ENCODE measurements at regions not wholly inside any gene's neighbourhood (a gene's known extent, or its start where the extent isn't known, plus 50 kb on each side); places are given as distances from the start of the nearest gene placed in this dataset.

- Histone ChIP-seq H4K20me1 (replicated peaks; ENCODE audit: control insufficient read depth, insufficient read depth, low read length) (no peaks in the 10 kb centered on the region; the same call in 1 of the 2 replicates), H3K9ac (ENCODE audit: insufficient read depth in 1 of 2, low read depth in 2 of 2, low read length in 2 of 2) (no peak overlapping the region), H3K4me2 (ENCODE audit: insufficient read depth, low read length) (no peak overlapping the region), H3K27ac (ENCODE audit: extremely low read depth, low read depth, low read length) (no peak overlapping the region), H3K9me1 (ENCODE audit: control insufficient read depth, insufficient read depth, low read length) (no peaks in the 10 kb centered on the region), H3K9me3 (replicated peaks; ENCODE audit: control insufficient read depth, insufficient read depth, low read depth, low read length) (no peaks in the 10 kb centered on the region), H3K4me3 (no peak overlapping the region), H3K36me3 (ENCODE audit: control insufficient read depth, insufficient read depth, low read length) (no peaks in the 10 kb centered on the region), H3K27me3 (ENCODE audit: control insufficient read depth in 2 of 2, insufficient read depth in 2 of 2, low read length in 2 of 2) (no peaks in the 10 kb centered on the region), H2AFZ (ENCODE audit: low read depth, low read length) (no peak overlapping the region), H3K79me2 (ENCODE audit: control insufficient read depth, insufficient read depth, low read length) (no peaks in the 10 kb centered on the region), H3K4me1 (replicated peaks in 1 of 2; ENCODE audit: control insufficient read depth in 2 of 2, insufficient read depth in 2 of 2, low read length in 2 of 2) (no peaks in the 10 kb centered on the region)
- in situ Hi-C loops (cut with MboI): no loop called here
- ChIA-PET POLR2A (interaction anchor here (1.1 kb wide), 1 partner anchor 8 kb away, joined by 3 read pairs; no protein-coding TSS in a partner anchor), CTCF (ENCODE audit: low intra/inter-chr PET ratio) (no interaction called here)
- ATAC-seq (no peak), DNase-seq (ENCODE audit: extremely low read depth in 1 of 4, low spot score in 3 of 4) (no peak), FAIRE-seq (no peak)
- intact Hi-C loops (cut with micrococcal nuclease): no loop called here
- 0% methylated on average over 1 of the region's 1 CpG for whole genome bisulfite sequencing (ENCODE audit: insufficient coverage, low coverage, missing lambda C conversion rate)
- BruUV-seq (replicated peaks): no TSS peak
- TF ChIP-seq ZNF395 (CRISPR knock-in tag; IDR thresholded peaks at IDR 0.05): no peak
- TF ChIP-seq CLOCK (CRISPR knock-in tag; IDR thresholded peaks at IDR 0.05; ENCODE audit: borderline replicate concordance): no peak
- TF ChIP-seq ZNF133 (CRISPR knock-in tag; IDR thresholded peaks at IDR 0.05): no peak
- TF ChIP-seq ZNF143 (CRISPR knock-in tag; IDR thresholded peaks at IDR 0.05): no peak
- no peak for TF ChIP-seq RFX1 (IDR thresholded peaks at IDR 0.05)
- TF ChIP-seq ZNF639 (CRISPR knock-in tag; conservative IDR thresholded peaks at IDR 0.05 in 1 of 2, IDR thresholded peaks at IDR 0.05 in 1 of 2): no peak
- TF ChIP-seq L3MBTL2 (IDR thresholded peaks at IDR 0.05): no peak
- no peak for TF ChIP-seq NKRF (IDR thresholded peaks at IDR 0.05; ENCODE audit: borderline replicate concordance)
- no peak for TF ChIP-seq FOXJ2 (tag; IDR thresholded peaks at IDR 0.05)
- no peak for TF ChIP-seq SP2 (IDR thresholded peaks at IDR 0.05; ENCODE audit: extremely low read depth, low read depth, low read length, poor library complexity, severe bottlenecking)
Observed at GRCh38 chr4:84166486-84166885, 332.6 kb downstream of the NKX6-1 start.

Data from K562 (cell line).